ENCODE measurements at regions not wholly inside any gene's neighbourhood (a gene's known extent, or its start where the extent isn't known, plus 50 kb on each side); places are given as distances from the start of the nearest gene placed in this dataset.

- Histone ChIP-seq H3K27ac (replicated peaks) (no peak overlapping the region), H3K4me1 (no peaks in the 10 kb centered on the region), H3K9me3 (replicated peaks) (peaks cover 27% of the 10 kb centered on the region), H3K27me3 (ENCODE audit: low read depth) (no peaks in the 10 kb centered on the region), H3K4me3 (no peak overlapping the region), H3K36me3 (no peaks in the 10 kb centered on the region)
- no peak for DNase-seq
- intact Hi-C loops (cut with micrococcal nuclease): no loop called here
- TF ChIP-seq CTCF (IDR thresholded peaks at IDR 0.05; ENCODE audit: borderline replicate concordance): no peak
Observed at GRCh38 chr5:98492258-98492657, 281.2 kb upstream of the RGMB start.

- Histone ChIP-seq H3K4me3 (no peak overlapping the region), H3K36me3 (no peaks in the 10 kb centered on the region), H3K27ac (replicated peaks) (no peak overlapping the region), H3K27me3 (ENCODE audit: low read depth) (no peaks in the 10 kb centered on the region), H3K9me3 (replicated peaks) (peaks cover 27% of the 10 kb centered on the region), H3K4me1 (no peaks in the 10 kb centered on the region)
- TF ChIP-seq CTCF (IDR thresholded peaks at IDR 0.05; ENCODE audit: borderline replicate concordance): no peak
- intact Hi-C loops (cut with micrococcal nuclease): no loop called here
- no peak for DNase-seq
Observed at GRCh38 chr5:98497418-98497817, 276.0 kb upstream of the RGMB start.

- H3K4me1 ChIP-seq: no peaks in the 10 kb centered on the region
- intact Hi-C loops (cut with micrococcal nuclease): no loop called here
- H3K27me3 ChIP-seq (ENCODE audit: low read depth): no peaks in the 10 kb centered on the region
- no peak for TF ChIP-seq CTCF (IDR thresholded peaks at IDR 0.05; ENCODE audit: borderline replicate concordance)
- H3K27ac ChIP-seq (replicated peaks): no peak overlapping the region
- no peaks in the 10 kb centered on the region for H3K36me3 ChIP-seq
- DNase-seq: no peak
- H3K9me3 ChIP-seq (replicated peaks): peaks cover 26% of the 10 kb centered on the region
- no peak overlapping the region for H3K4me3 ChIP-seq
Observed at GRCh38 chr5:98498028-98498427, 275.4 kb upstream of the RGMB start.

GRCh38 chr5:98499892-98500291 lies 273.6 kb upstream of the RGMB start:
- Histone ChIP-seq H3K4me3 (no peak overlapping the region), H3K4me1 (no peaks in the 10 kb centered on the region), H3K36me3 (no peaks in the 10 kb centered on the region), H3K9me3 (replicated peaks) (peaks cover 10% of the 10 kb centered on the region), H3K27me3 (ENCODE audit: low read depth) (no peaks in the 10 kb centered on the region), H3K27ac (replicated peaks) (no peak overlapping the region)
- intact Hi-C loops (cut with micrococcal nuclease): no loop called here
- TF ChIP-seq CTCF (IDR thresholded peaks at IDR 0.05; ENCODE audit: borderline replicate concordance): no peak
- DNase-seq: no peak

- no peak for DNase-seq
- intact Hi-C loops (cut with micrococcal nuclease): no loop called here
- H3K27ac ChIP-seq (replicated peaks): no peak overlapping the region
- no peaks in the 10 kb centered on the region for H3K36me3 ChIP-seq
- no peaks in the 10 kb centered on the region for H3K4me1 ChIP-seq
- TF ChIP-seq CTCF (IDR thresholded peaks at IDR 0.05; ENCODE audit: borderline replicate concordance): no peak
- H3K4me3 ChIP-seq: no peak overlapping the region
- H3K27me3 ChIP-seq (ENCODE audit: low read depth): no peaks in the 10 kb centered on the region
- peaks cover 5% of the 10 kb centered on the region for H3K9me3 ChIP-seq (replicated peaks)
Observed at GRCh38 chr5:98500811-98501210, 272.7 kb upstream of the RGMB start.

- no peak for DNase-seq
- Histone ChIP-seq H3K36me3 (no peaks in the 10 kb centered on the region), H3K4me3 (no peak overlapping the region), H3K27me3 (ENCODE audit: low read depth) (no peaks in the 10 kb centered on the region), H3K27ac (replicated peaks) (no peak overlapping the region), H3K4me1 (no peaks in the 10 kb centered on the region), H3K9me3 (replicated peaks) (no peaks in the 10 kb centered on the region)
- intact Hi-C loops (cut with micrococcal nuclease): no loop called here
- no peak for TF ChIP-seq CTCF (IDR thresholded peaks at IDR 0.05; ENCODE audit: borderline replicate concordance)
Observed at GRCh38 chr5:98503616-98504015, 269.8 kb upstream of the RGMB start.
